ENCODE measurements at regions not wholly inside any gene's neighbourhood (a gene's known extent, or its start where the extent isn't known, plus 50 kb on each side); places are given as distances from the start of the nearest gene placed in this dataset.
"Not testable (repeated sequence)": the region's sequence is repeated elsewhere in the genome, so short reads cannot be mapped to it uniquely, and the experiment has no call there.

DNA sequence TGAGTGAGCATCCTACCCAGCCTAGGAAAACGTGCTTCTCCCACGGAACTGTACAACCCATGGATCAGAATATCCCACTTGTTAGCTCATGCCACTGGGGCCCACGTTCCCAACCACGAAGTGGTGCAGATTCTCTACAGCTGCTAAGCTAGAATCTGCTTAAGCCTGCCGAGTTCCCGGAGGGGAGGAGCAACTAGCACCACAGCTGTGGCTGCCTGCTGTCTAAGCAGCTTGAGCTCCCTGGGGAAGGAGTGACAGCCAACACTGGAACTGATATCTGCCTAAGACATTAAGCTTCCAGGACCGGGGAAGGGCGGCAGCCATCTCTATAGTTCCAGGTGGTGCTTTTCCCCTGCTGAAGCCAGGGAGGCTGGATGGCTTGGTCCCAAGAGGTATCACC, 334.7 kb upstream of the CHRM2 start:
- DNase-seq (ENCODE audit: low read depth in 2 of 2), result no peak

DNA sequence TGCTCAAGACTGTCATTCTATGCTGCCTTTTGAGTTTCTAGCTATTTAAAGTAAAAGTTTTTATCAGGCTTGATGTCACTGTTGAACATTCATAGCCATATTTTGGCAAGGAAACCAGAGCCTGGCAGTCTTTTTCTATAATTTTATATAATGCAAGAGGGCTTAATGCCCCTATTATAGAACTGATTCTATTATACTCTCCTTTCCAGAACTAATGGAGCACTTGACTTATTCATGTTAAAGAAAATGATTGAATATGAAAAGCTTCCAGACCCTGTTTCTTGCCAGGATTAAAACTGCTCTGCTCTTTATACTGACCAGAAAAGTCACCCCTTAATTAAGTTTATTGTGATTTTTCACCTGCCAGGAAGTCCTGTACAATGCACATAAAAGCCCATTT, 337.6 kb upstream of the CHRM2 start:
- DNase-seq (ENCODE audit: low read depth in 2 of 2), result no peak

DNA sequence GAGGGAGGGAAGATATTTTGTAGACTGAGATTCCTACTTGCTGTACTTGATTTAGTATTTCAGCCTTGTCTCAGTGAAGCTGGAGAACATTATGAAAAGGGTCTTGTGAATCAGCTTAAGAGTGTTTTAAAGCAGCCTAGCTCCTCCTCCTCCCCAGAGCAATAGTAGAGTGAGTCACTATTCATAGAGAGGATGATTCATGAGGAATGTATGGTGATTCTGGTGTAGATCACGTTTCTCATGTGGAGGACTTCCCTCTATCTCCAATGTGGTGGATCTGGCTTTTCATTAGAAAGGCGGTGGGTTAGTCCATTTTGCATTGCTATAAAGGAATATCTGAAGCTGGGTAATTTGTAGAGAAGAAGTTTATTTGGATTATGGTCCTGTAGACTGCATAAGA, 340.1 kb upstream of the CHRM2 start:
- DNase-seq (ENCODE audit: low read depth in 2 of 2), result no peak

DNA sequence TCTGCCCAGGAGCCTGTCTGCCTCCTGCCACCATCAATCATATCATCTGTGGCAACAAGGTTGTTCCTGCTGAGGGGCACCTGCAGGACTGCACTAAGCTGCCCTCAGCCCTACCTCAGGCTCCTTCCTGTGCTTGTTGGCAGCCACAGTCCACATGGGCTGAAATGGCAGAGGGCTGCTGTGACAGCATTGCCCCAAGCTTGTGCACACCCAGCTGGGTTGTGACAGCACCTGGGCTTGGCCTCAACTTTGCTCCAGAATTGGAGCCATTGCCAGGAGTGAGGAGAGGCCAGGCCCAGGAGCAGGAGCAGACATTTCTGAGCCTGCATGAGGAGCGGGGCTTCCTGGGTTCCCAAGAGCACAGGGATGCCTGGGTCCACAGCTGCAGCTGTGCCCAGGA, 340.9 kb upstream of the CHRM2 start:
- no peak for DNase-seq (ENCODE audit: low read depth in 2 of 2)

DNA sequence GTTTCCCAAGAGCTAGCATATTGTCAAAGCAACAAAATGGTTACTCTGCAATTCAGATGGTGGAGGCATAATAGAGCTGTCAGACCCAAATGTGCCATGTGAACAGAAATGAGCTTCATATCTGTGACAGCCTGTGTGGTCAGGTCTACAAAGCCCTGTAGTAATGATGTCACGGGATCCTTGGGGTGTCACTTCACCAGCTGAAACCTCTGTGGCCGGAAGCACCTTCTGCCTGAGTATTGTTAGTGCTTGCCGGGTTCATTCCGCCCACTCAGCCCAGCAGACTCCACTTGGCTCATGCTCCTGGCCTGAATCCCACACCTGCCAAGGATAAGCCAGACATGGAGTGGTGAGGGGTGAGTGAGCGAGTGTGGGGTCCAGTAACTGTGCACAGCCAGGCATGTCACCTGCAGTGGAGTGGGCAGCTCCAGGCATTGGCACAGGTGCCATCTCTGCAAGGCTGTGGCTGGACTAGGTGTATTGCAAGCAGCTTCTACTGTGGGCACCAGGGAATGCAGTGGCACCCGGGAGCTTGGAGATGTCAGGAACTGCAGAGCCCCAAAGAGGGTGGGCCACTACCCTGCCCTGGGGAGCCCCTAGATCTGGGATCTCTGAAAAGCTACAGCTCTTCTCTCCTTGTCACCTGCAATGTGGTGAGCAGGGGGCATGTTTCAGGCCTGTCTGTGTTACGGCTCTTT, 341.9 kb upstream of the CHRM2 start:
- no peak for DNase-seq (ENCODE audit: low read depth in 2 of 2)

DNA sequence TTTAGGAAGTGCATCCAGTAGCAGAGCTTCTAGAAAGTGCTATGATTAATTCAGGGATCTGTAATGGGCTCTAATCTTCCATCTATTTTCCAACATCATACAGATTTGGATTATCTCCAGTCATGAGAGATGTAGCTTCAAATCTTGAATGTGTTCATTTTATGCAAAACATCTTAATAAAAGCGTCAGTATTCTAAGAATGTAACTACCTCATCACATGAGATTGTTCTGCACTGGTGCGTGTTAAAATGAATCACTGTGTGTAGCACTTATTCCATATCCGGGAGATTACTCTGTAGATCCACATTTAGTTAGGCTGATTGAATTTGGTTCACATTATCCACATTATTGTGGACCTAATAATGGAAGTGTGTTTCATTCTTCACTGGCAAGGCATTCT, 344.9 kb upstream of the CHRM2 start:
- no peak for DNase-seq (ENCODE audit: low read depth in 2 of 2)

DNA sequence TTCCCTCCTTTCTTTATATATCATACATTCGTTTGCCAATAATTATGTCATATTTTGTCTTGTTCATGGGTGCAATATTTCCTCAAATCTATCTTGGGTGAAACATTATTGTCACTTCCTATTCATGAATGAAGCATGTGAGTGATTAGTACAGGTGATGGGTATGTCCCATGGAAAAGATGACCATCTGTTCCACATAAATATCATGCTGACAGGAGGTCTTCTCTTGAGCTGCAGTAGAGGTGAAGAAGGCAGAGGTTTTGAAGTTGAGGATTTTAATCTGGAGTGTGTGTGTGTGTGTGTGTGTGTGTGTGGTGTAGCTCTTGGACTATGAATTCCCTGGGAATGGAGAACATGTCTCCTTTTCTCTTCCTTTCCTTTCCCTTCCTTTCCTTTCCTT, 350.5 kb upstream of the CHRM2 start:
- no peak for DNase-seq (ENCODE audit: low read depth in 2 of 2)

DNA sequence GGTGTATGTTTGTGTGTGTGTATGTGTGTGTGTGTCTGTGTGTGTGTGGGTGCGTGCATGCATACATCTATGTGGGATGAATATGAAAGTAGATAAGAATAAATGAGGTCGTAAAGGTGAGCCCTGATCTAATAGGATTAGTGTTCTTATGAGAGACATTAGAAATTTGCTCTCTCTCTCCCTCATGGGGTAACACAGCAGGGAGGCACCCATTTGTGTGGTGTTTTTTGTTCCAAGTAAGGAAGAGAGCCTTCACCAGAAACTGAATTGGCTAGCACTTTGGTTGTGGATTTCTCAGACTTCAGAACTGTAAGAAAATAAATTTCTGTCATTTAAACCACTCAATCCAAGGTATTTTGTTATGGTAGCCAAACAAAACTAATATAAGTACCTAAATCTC, 353.7 kb upstream of the CHRM2 start:
- DNase-seq (ENCODE audit: low read depth in 2 of 2), result no peak

DNA sequence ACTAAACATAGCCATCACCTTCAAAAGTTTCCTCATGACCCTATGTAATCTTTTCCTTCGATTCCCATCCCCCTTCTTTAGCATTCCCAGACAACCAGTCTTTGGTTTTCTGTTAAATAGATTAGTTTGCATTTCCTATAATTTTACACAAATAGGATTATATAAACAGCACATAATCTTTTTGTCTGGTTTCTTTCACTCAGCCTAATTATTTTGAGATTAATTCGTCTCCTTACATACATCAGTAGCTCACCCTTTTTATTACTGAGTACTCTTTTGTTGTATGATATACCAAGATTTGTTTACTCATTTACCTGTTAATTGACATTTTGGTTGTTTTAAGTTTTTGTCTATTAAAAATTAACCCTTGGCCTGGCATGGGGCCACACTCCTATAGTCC, 354.7 kb upstream of the CHRM2 start:
- no peak for DNase-seq (ENCODE audit: low read depth in 2 of 2)

DNA sequence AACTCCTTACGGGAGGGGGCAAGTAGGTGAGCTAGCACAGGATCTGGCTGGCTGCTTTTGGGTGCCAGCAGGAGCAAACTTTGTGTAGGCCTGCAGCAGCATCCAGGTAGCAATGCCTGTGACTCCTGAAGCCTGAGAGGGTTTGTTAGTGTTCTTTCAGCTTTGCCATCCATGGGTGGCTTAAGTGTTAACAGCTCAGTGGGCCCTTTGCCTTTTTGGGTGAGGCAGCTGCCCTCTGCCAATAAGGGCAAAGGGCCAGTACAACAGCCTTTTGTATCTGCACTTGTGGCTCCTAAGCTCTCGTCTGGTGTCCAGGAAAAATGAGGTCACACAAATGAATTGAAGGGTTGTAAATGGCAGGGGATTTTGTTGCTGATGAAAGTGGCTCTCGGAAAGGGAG, 359.0 kb upstream of the CHRM2 start:
- no peak for DNase-seq (ENCODE audit: low read depth in 2 of 2)

DNA sequence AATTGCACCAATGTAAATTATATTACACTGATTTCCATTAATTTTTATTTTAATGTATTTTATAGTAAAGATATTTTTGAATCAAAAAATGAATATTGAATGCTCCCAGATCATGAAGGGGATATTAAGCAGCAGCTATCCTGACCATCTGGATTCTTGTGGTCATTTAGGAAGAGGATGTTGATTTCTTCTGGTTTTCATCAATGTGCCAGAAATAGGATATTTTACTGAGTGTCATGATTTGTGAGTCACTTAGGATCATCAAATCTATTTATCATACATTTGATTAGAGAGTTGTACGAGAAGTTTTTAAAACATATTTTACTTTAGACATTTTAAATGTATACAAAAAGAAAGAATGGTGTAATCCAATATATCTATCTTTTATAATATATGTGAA, 366.3 kb upstream of the CHRM2 start:
- DNase-seq (ENCODE audit: low read depth in 2 of 2), result no peak

DNA sequence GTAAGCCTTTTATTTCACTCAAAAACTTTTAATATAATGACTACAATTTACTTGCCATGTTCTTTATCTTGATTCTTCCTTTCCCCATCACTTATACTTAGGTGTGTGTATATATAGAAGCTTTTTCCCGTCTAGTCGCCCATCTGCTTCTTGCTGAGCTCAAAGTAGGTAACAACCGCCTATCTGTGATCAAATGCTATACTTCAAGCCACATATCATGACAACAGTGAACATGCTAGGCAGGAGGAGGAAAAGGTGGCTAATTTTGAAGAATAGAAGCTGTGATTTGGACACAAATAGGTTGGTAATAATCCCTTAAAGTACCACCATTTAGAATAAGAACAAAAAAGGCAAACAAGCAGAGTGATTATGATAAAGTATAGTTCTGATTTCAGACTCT, 367.3 kb upstream of the CHRM2 start:
- no peak for DNase-seq (ENCODE audit: low read depth in 2 of 2)

DNA sequence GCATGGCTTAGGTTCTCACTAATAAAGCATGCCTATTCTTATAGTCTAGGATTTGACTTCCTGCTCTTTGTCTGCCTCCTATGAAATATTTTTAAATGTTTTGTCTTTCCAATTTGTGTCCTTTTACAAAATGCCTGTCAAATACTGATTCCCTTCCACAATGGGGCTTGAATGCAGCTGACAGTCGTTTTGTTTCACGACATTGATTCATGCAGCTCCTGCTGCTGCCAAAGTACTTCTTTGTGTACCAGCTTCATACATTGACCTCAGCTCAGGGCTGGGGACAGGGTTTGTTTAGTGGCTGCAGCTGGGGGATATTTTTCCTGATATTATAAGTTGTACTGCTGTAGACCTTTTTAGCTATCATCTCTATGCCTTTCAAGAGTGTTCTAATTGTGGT, 371.9 kb upstream of the CHRM2 start:
- DNase-seq (ENCODE audit: low read depth in 2 of 2), result no peak

DNA sequence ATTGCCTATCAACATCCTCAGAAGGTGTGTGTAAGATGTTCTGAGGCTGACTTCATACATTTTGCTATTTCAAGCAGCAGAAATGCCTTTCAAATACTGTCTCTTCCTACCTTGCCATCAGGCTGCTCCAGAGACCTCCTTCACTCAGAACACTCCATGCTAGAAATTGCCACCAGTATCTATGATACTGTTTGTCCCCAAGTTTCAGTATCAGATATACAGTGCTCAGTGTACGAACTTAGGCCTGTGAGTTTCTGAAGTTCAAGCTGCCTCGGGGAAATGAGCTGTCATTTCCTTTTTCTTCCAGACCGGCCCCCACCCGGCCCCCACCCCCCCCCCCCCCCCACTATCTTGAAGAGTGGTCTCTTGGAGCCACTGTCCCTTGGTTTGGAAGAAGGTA, 373.4 kb upstream of the CHRM2 start:
- DNase-seq (ENCODE audit: low read depth in 2 of 2), result no peak

DNA sequence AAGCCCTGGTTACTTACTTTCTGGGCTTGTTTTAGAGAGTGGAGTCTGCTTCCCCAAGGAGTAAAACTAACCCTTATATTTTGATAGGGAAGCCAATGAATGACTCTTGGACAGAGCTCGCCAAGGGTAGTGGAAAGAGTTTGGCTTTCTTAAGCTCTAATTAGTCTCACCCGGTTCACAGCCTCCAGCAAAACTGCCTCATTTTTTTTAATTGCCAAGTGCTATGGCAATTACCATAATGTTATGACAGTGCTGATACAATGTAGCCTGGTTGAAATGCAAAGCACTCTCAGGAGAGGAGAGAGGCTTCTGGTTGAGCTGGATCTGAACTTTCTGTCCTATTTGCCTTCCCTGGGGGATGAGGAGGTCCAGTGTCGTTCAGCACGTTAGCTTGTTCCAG, 376.1 kb upstream of the CHRM2 start:
- DNase-seq (ENCODE audit: low read depth in 2 of 2), result no peak

DNA sequence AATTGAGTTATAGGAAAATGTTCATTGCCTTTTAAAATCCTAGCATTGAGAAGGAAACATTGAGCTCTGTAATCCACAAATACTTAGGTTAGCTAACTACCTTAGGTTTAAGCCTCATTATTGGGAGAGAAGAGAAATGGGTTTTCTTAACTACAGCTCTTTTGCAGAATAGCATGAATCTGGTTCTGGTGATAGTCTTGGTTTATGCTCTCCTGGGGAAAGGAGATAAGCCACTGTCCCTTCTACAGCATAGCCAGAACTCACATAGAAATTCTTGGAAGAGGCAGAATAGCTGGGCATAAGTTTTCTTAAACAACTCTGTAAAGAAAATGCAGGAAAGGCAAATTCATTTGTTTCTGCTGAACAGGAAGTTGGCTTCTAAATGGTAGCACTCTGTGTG, 378.6 kb upstream of the CHRM2 start:
- DNase-seq (ENCODE audit: low read depth in 2 of 2), result no peak

DNA sequence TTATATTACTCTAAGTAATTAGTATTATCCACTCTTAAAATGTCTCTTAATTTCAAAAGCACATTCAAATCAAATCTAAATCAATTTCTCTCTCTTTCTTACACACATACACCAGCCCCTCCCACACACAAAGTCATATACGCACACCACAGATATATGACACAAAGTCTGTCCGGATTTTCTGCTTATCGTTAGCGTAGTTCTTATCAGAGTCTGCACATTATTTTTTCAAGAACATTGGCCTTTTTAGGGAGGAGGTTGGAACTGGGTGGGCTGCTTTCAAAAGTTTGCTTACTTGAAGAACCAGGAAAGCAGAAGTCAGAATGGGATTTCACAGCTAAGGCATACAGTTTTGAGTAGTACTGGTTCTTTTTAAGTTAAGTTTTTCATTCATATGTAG, 387.6 kb upstream of the CHRM2 start:
- no peak for DNase-seq (ENCODE audit: low read depth in 2 of 2)

DNA sequence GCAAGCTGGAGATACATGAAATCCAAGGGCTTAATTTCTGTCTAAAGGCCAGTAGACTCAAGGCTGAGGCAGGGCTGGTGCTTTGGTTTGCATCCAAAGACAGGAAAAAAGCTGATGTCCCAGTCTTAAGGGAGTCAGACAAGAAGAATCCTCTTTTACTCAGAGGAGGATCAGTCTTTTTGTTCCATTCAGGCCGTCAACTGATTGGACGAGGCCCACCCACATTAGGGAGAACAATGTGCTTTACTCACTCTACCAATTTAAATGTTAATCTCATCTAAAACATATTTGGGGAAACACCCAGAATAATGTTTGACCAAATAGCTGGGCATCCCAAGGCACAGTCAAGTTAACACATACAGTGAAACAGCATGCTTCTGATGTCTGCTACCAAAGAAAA, 388.5 kb upstream of the CHRM2 start:
- no peak for DNase-seq (ENCODE audit: low read depth in 2 of 2)

DNA sequence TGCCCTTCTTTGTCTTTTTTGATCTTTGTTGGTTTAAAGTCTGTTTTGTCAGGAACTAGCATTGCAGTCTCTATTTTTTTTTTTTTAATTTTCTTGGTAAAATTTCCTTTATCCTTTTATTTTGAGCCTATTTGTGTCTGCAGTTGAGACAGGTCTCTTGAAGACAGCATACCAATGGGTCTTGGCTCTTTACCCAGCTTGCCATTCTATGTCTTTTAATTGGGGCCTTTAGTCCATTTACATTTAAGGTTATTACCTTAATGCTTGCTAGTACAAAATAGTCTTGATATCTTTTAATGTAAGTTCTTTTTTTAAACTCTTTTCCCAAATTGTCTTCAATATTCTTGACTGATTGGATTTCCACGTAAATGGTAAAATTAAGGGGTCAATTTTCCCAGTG, 398.3 kb upstream of the CHRM2 start:
- DNase-seq (ENCODE audit: low read depth in 2 of 2), result no peak

DNA sequence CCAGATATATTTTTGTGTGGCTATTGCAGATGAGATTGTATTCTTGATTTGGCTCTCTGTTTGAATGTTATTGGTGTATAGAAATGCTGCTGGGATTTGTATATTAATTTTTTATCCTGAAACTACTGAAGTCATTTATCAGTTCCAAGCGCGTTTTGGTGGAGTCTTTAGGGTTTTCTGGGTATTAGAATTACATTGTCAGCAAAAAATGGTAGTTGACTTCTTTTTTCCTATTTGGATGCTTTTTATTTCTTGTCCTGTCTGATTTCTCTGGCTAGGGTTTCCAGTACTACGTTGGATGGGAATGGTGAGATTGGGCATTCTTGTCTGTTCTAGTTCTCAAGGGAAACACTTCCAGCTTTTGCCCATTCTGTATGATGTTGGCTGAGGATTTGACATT, 415.5 kb upstream of the CHRM2 start:
- no peak for DNase-seq (ENCODE audit: low read depth in 2 of 2)

DNA sequence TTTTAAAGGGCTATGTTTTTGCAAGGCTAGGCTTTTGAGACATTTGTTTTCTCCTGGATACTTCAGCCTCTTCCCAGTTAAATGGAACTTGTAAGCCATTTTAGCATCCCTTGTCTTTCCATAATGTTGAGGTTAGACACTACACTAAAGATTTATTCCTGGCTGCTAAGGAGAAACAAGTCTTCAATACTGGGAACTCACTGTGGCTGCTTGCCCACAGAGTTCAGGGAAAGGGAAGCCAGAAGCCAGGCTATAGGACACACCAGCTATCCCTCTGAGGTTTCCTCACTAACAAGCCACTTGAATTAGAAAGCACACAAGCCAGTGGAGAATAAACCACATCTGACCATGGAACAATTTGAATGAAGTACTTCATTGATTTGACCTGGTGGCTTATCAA, 421.7 kb upstream of the CHRM2 start:
- DNase-seq (ENCODE audit: low read depth in 2 of 2), result no peak

DNA sequence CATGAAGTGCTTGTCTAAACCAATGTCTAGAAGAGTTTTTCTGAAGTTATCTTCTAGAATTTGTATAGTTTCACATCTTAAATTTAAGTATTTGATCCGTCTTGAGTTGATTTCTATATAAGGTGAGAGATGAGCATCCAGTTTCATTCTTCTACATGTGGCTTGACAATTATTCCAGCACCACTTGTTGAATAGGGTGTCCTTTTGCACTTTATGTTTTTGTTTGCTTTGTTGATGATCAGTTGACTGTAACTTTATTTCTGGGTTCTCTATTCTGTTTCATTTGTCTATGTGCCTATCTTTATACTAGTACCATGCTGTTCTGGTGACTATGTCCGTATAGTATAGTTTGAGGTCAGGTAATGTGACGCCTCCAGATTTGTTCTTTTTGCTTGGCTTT, 426.6 kb upstream of the CHRM2 start:
- no peak for DNase-seq (ENCODE audit: low read depth in 2 of 2)

DNA sequence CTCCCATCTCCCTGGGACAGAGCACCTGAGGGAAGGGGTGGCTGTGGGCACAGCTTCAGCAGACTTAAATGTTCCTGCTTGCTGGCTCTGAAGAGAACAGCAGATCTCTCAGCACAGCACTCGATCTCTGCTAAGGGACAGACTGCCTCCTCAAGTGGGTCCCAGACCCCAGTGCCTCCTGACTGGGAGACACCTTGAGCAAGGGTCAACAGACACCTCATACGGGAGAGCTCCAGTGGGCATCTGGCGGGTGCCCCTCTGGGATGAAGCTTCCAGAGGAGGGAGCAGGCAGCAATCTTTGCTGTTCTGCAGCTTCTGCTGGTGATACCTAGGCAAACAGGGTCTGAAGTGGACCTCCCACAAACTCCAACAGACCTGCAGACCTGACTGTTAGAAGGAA, 436.7 kb upstream of the CHRM2 start:
- DNase-seq (ENCODE audit: low read depth in 2 of 2), result not testable (repeated sequence)

DNA sequence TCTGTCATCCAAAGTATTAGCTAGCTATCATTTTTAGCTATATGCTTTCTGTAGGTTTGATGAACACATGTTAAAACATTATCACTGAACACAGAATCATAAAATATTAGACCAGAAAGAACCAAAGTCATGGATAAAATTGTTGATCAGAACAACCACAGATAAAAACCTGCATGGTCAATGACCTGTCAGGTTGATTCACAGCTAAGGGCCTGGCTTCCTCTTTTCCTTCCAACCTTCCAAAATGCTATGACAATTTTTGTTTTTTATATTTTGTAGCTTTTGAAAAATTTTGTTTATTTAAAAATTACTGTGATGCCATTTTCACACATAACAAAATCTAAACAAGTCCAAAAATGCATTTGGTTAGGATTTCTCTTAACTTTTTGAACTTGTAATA, 444.4 kb upstream of the CHRM2 start:
- no peak for DNase-seq (ENCODE audit: low read depth in 2 of 2)

Measured in dermis microvascular lymphatic vessel endothelial cell (primary cell).